HepG2 (cell line): ENCODE measurements at regions not wholly inside any gene's neighbourhood (a gene's known extent, or its start where the extent isn't known, plus 50 kb on each side); places are given as distances from the start of the nearest gene placed in this dataset.

Experiments used
- ATAC-seq: fragments of 200-7000 bp; cut with Tn5 transposase; 3 replicates; pipeline ENCODE4 v1.9.1; 2020; ENCODE audit warnings: mild to moderate bottlenecking, moderate library complexity
- BruUV-seq: library from RNA; stranded (reverse); fragments of 400-500 nt; replicated peaks from 2 replicates; lab custom pipeline; 2021; lab: Mats Ljungman, UMichigan
- CTCF ChIA-PET: fragments of 300-600 bp; formaldehyde crosslinking; extraction: SDS; loops from one replicate; lab custom pipeline; 2021; ENCODE audit warnings: low total read pairs, inconsistent platforms, low intra/inter-chr PET ratio; lab: Yijun Ruan, JAX
- POLR2A ChIA-PET: fragments of 350-600 bp; sonication (Branson Sonifier 250); formaldehyde crosslinking; loops from one replicate; lab custom pipeline; 2020; ENCODE audit warnings: antibody characterized with exemption, inconsistent platforms; lab: Yijun Ruan, JAX
- DNase-seq: peaks from one replicate; pipeline ENCODE4 v3.0.0-alpha.2; 2015; ENCODE audit warnings: low spot score
- FAIRE-seq: peaks from 3 replicates; lab custom pipeline; 2011; peaks lifted over from hg19 to GRCh38; lab: Jason Lieb, UNC
- H2AFZ ChIP-seq: one replicate; pipeline ENCODE4 v1.6.1; 2011; ENCODE audit warnings: low read length, inconsistent platforms
- H3K27ac ChIP-seq: fragments of 300-600 bp; 3 replicates; pipeline ENCODE4 v1.8.0; 2011; ENCODE audit warnings: mixed run types, mild to moderate bottlenecking, mixed read lengths, low read length, inconsistent platforms; ENCODE audit not compliant: insufficient read depth; ENCODE audit errors: extremely low read length
- H3K27me3 ChIP-seq, 2 experiments: fragments of 200-600 bp in 1 of 2; 2 replicates in 1 of 2; 3 replicates in 1 of 2; pipeline versions ENCODE4 v1.6.0 to v1.8.0; 2011; ENCODE audit warnings: low read length in 2 of 2, mild to moderate bottlenecking in 2 of 2, moderate library complexity in 2 of 2, inconsistent platforms in 1 of 2; ENCODE audit not compliant: insufficient read depth in 2 of 2, control insufficient read depth in 1 of 2
- H3K36me3 ChIP-seq, 2 experiments: fragments of 200-600 bp in 1 of 2; replicated peaks in 1 of 2; 2 replicates in 1 of 2; 3 replicates in 1 of 2; pipeline versions ENCODE4 v1.5.1 to v1.8.0; 2011; ENCODE audit warnings: low read length in 2 of 2, inconsistent platforms in 1 of 2; ENCODE audit not compliant: insufficient read depth in 2 of 2, control insufficient read depth in 1 of 2
- H3K4me1 ChIP-seq: 2 replicates; pipeline ENCODE4 v1.5.1; 2012; ENCODE audit warnings: low read length, inconsistent platforms; ENCODE audit not compliant: insufficient read depth
- H3K4me2 ChIP-seq: 2 replicates; pipeline ENCODE4 v1.6.0; 2011; ENCODE audit warnings: low read depth, low read length, inconsistent platforms
- H3K4me3 ChIP-seq, 3 experiments: fragments of 200-600 bp in 1 of 3; sonication (generic), shearing (Covaris generic) in 1 of 3; replicated peaks in 1 of 3; 2 replicates each; pipeline ENCODE4 v1.5.1; 2011 to 2016; ENCODE audit warnings: low read length in 3 of 3, inconsistent platforms in 2 of 3, low read depth in 2 of 3, mild to moderate bottlenecking in 2 of 3, control low read depth in 1 of 3, mixed read lengths in 1 of 3; ENCODE audit not compliant: insufficient read depth in 1 of 3
- H3K79me2 ChIP-seq: one replicate; pipeline ENCODE4 v1.6.1; 2011; ENCODE audit warnings: low read length, inconsistent platforms; ENCODE audit not compliant: insufficient read depth
- H3K9ac ChIP-seq: 2 replicates; pipeline ENCODE4 v1.6.0; 2011; ENCODE audit warnings: mild to moderate bottlenecking, low read depth, low read length, inconsistent platforms; ENCODE audit not compliant: insufficient read depth
- H3K9me3 ChIP-seq: 2 replicates; pipeline ENCODE4 v1.5.1; 2012; ENCODE audit warnings: mild to moderate bottlenecking, low read length
- H4K20me1 ChIP-seq: 2 replicates; pipeline ENCODE4 v1.6.0; 2011; ENCODE audit warnings: inconsistent platforms, mild to moderate bottlenecking, low read length, moderate library complexity; ENCODE audit not compliant: insufficient read depth
- DMAP1 ChIP-seq: IDR thresholded peaks from 2 replicates; pipeline ENCODE4 v1.6.1; 2016
- ERF ChIP-seq: IDR thresholded peaks from 2 replicates; pipeline ENCODE4 v1.6.1; 2018; ENCODE audit warnings: missing biosample characterization, missing genetic modification reagents
- HNRNPL ChIP-seq: fragments of 200-400 bp; formaldehyde crosslinking; IDR thresholded peaks from 2 replicates; pipeline ENCODE4 v1.6.1; 2017; ENCODE audit warnings: mild to moderate bottlenecking, low read depth, low read length
- MZF1 ChIP-seq: sonication (generic); formaldehyde crosslinking; IDR thresholded peaks from 2 replicates; pipeline ENCODE4 v1.8.1; 2023; ENCODE audit warnings: mild to moderate bottlenecking, missing genetic modification reagents, borderline replicate concordance
- RFXANK ChIP-seq: IDR thresholded peaks from 2 replicates; pipeline ENCODE4 v1.6.1; 2016
- USF2 ChIP-seq, 2 experiments: sonication (generic) in 1 of 2; formaldehyde crosslinking in 1 of 2; IDR thresholded peaks; 2 replicates each; pipeline versions ENCODE4 v1.5.1 to v1.6.1; 2011 to 2020; ENCODE audit warnings: borderline replicate concordance in 1 of 2, low read depth in 1 of 2, low read length in 1 of 2, mild to moderate bottlenecking in 1 of 2, missing genetic modification reagents in 1 of 2, moderate library complexity in 1 of 2
- ZIK1 ChIP-seq: sonication (generic); formaldehyde crosslinking; IDR thresholded peaks from 2 replicates; pipeline ENCODE4 v1.5.0; 2020; ENCODE audit warnings: mild to moderate bottlenecking, low read depth, missing genetic modification reagents, borderline replicate concordance
- ZNF639 ChIP-seq: conservative IDR thresholded peaks from 2 replicates; pipeline ENCODE4 v1.6.1; 2018; ENCODE audit warnings: missing genetic modification reagents
- ZNF83 ChIP-seq: sonication (generic); formaldehyde crosslinking; IDR thresholded peaks from 2 replicates; pipeline ENCODE4 v1.4.0; 2020; ENCODE audit warnings: missing genetic modification reagents, mild to moderate bottlenecking, borderline replicate concordance
- ZSCAN31 ChIP-seq: sonication (generic); formaldehyde crosslinking; IDR thresholded peaks from 2 replicates; pipeline ENCODE4 v1.5.0; 2020; ENCODE audit warnings: low read depth, mild to moderate bottlenecking, missing genetic modification reagents
- WGBS: methylation state at CpG from one replicate; pipeline ENCODE4 v1.1.6; 2017; ENCODE audit warnings: low lambda C conversion rate; 5-methylcytosine and 5-hydroxymethylcytosine counted together
- in situ Hi-C: cut with HindIII; loops from 2 replicates; pipeline ENCODE4 v1.10.0; 2017; ENCODE audit warnings: low pct_unique_long_range_greater_than_20kb; ENCODE audit not compliant: extremely low pct_ligation_motif_present
- intact Hi-C: fragments of 100-400 bp; cut with micrococcal nuclease; formaldehyde crosslinking; loops from one replicate; pipeline ENCODE4 v1.10.0; 2022; ENCODE audit not compliant: unreplicated experiment
- TF ChIP-seq, protein P1 (sequence below): sonication (generic); formaldehyde crosslinking; IDR thresholded peaks from 2 replicates; pipeline ENCODE4 v1.8.0; 2022; ENCODE audit warnings: missing genetic modification reagents, mild to moderate bottlenecking, inconsistent platforms, borderline replicate concordance

DNA sequence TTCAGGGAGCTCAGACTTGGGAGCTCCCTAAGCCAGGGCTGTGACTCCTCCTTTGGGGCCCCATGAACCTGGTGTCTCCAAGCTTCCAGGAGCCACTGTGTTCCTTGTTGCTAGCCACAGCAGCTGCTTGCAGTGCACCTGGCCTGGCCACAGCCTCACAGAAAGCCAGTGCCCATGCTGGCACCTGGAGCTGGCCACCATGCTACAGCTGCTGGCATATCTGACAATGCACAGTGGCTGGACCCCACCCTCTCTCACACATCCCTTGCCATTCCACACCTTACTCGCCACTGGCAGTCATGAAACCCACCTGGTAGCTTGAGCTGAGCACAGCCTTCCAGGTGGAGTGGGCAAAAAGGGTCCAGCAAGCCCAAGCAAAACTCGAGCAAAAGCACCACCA, 441.7 kb downstream of the ARAP2 start:
- Histone ChIP-seq H3K27me3 (no peaks in the 10 kb centered on the region), H3K9ac (no peak overlapping the region), H3K4me2 (no peak overlapping the region), H3K9me3 (peaks cover 7% of the 10 kb centered on the region; the same call in 1 of the 2 replicates), H3K79me2 (no peaks in the 10 kb centered on the region), H3K36me3 (no peaks in the 10 kb centered on the region), H3K4me1 (no peaks in the 10 kb centered on the region), H4K20me1 (no peaks in the 10 kb centered on the region), H2AFZ (no peak overlapping the region), H3K27ac (no peak overlapping the region), H3K4me3 (no peak overlapping the region)
- WGBS = 0% methylated on average over 1 of the region's 2 CpGs
- intact Hi-C loops = no loop called here
- TF ChIP-seq ERF (CRISPR knock-in tag) = no peak
- no peak for TF ChIP-seq HNRNPL
- ChIA-PET POLR2A (no interaction called here), CTCF (no interaction called here)
- no peak for ATAC-seq
- DNase-seq = no peak
- in situ Hi-C loops = no loop called here
- no peak for FAIRE-seq
- no TSS peak for BruUV-seq

DNA sequence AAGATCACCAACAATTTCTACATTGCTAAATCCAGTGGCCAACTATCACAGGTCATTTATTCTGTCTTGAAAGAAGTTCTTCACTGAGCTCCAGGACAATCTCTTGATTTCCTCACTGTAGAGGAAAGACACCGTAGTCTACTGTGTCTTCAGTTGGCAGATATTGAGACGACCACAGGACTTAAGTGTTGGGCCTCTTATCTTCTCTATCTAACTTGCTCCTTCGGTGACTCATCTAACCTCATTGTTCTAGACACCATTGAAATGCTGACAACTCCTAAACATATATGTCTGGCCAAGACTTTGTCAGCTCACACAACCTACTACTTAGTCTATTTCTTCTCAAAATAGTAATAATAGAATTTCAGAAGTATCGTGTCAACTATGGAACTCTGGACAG, 425.8 kb downstream of the ARAP2 start:
- Histone ChIP-seq H3K4me3 (no peak overlapping the region), H4K20me1 (no peaks in the 10 kb centered on the region), H3K4me1 (no peaks in the 10 kb centered on the region), H3K27me3 (no peaks in the 10 kb centered on the region), H3K27ac (no peak overlapping the region), H3K9ac (no peak overlapping the region), H3K79me2 (no peaks in the 10 kb centered on the region), H3K9me3 (no peaks in the 10 kb centered on the region), H2AFZ (no peak overlapping the region), H3K4me2 (no peak overlapping the region), H3K36me3 (no peaks in the 10 kb centered on the region)
- no peak for ATAC-seq
- in situ Hi-C loops = no loop called here
- DNase-seq = no peak
- BruUV-seq = no TSS peak
- CTCF ChIA-PET = no interaction called here
- POLR2A ChIA-PET = no interaction called here
- no peak for FAIRE-seq
- under 1% methylated on average over 4 of the region's 4 CpGs for WGBS
- intact Hi-C loops = no loop called here
- no peak for TF ChIP-seq MZF1
- no peak for TF ChIP-seq USF2 (IDR thresholded peaks at IDR 0.05; ENCODE audit: low read depth, low read length)
- TF ChIP-seq USF2 (CRISPR knock-in tag; IDR thresholded peaks at IDR 0.05; ENCODE audit: borderline replicate concordance) = no peak
- TF ChIP-seq ZSCAN31 = no peak
- TF ChIP-seq DMAP1 (CRISPR knock-in tag) = no peak
- TF ChIP-seq ZNF83 (CRISPR knock-in tag) = no peak
- no peak for TF ChIP-seq ZIK1
- no peak for TF ChIP-seq RFXANK (CRISPR knock-in tag)
- TF ChIP-seq ZNF639 = no peak
- TF ChIP-seq, protein P1, sequence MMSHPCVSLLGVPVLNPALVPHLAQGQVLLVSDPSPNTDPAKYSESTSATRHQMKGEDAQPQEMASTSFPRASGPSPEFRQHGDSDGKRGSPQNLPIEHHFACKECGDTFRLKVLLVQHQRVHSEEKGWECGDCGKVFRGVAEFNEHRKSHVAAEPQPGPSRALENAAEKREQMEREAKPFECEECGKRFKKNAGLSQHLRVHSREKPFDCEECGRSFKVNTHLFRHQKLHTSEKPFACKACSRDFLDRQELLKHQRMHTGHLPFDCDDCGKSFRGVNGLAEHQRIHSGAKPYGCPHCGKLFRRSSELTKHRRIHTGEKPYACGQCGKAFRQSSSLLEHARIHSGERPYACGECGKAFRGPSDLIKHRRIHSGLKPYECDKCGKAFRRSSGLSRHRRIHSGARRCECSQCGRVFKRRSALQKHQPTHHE = no peak
